HCT116 (cell line): ENCODE measurements at regions not wholly inside any gene's neighbourhood (a gene's known extent, or its start where the extent isn't known, plus 50 kb on each side); places are given as distances from the start of the nearest gene placed in this dataset.

ENCODE experiments used
- CBX3 ChIP-seq: IDR thresholded peaks from 2 replicates; pipeline ENCODE4 v1.6.1; 2012; ENCODE audit warnings: low read depth
- CEBPB ChIP-seq: IDR thresholded peaks from 2 replicates; pipeline ENCODE4 v1.6.1; 2012; ENCODE audit warnings: low read depth
- EGR1 ChIP-seq: IDR thresholded peaks from 2 replicates; pipeline ENCODE4 v1.6.1; 2012; ENCODE audit warnings: low read depth
- EZH2 ChIP-seq: fragments of 200-600 bp; sonication (generic); IDR thresholded peaks from 2 replicates; pipeline ENCODE4 v1.6.1; 2017; ENCODE audit warnings: antibody characterized with exemption, mixed run types
- EZH2phosphoT487 ChIP-seq: fragments of 200-600 bp; IDR thresholded peaks from 2 replicates; pipeline ENCODE4 v1.6.1; 2018; ENCODE audit warnings: antibody characterized with exemption, borderline replicate concordance
- POLR2A ChIP-seq: IDR thresholded peaks from 2 replicates; pipeline ENCODE4 v1.7.0; 2011; ENCODE audit warnings: borderline replicate concordance; ENCODE audit not compliant: insufficient read depth, insufficient read length; ENCODE audit errors: extremely low read depth
- POLR2AphosphoS5 ChIP-seq: IDR thresholded peaks from 2 replicates; pipeline ENCODE4 v1.6.1; 2011; ENCODE audit warnings: mild to moderate bottlenecking, low read depth, low read length, moderate library complexity
- RAD21 ChIP-seq: IDR thresholded peaks from 2 replicates; pipeline ENCODE4 v1.6.1; 2012; ENCODE audit warnings: low read depth, mild to moderate bottlenecking
- REST ChIP-seq: IDR thresholded peaks from 2 replicates; pipeline ENCODE4 v1.6.1; 2012; ENCODE audit warnings: low read depth
- TCF7L2 ChIP-seq: IDR thresholded peaks from 2 replicates; pipeline ENCODE4 v1.7.0; 2011; ENCODE audit warnings: borderline replicate concordance, inconsistent platforms; ENCODE audit not compliant: insufficient read depth, insufficient read length; ENCODE audit errors: extremely low read depth
- ZNF274 ChIP-seq: fragments of 200-500 bp; sonication (Bioruptor generic); IDR thresholded peaks from 2 replicates; pipeline ENCODE4 v1.6.1; 2014; ENCODE audit warnings: mild to moderate bottlenecking, low read depth, low read length, inconsistent platforms
- TF ChIP-seq, protein P1 (sequence below), 3 experiments: fragments of 200-600 bp in 1 of 3; sonication (generic) in 1 of 3; IDR thresholded peaks in 2 of 3; conservative IDR thresholded peaks in 1 of 3; 2 replicates each; pipeline ENCODE4 v1.5.1; 2012 to 2017; ENCODE audit warnings: low read depth in 2 of 3, low read length in 2 of 3, antibody characterized with exemption in 1 of 3, borderline replicate concordance in 1 of 3, control low read depth in 1 of 3, mild to moderate bottlenecking in 1 of 3, mixed read lengths in 1 of 3, mixed run types in 1 of 3, moderate library complexity in 1 of 3; ENCODE audit not compliant: insufficient read depth in 1 of 3
- TF ChIP-seq, protein P2 (sequence below): IDR thresholded peaks from 2 replicates; pipeline ENCODE4 v1.6.1; 2012
- TF ChIP-seq, protein P3 (sequence below): IDR thresholded peaks from 2 replicates; pipeline ENCODE4 v1.6.1; 2011; ENCODE audit warnings: mild to moderate bottlenecking, low read length, moderate library complexity; ENCODE audit not compliant: insufficient replicate concordance; ENCODE audit errors: extremely low read depth

GRCh38 chr5:89866410-89866809, 543.1 kb downstream of the CETN3 start:
- TF ChIP-seq EZH2 (no peak), EZH2phosphoT487 (no peak), TCF7L2 (no peak), POLR2A (no peak), CBX3 (no peak), POLR2AphosphoS5 (no peak), ZNF274 (no peak), CEBPB (no peak), RAD21 (no peak), REST (no peak), EGR1 (no peak)
- TF ChIP-seq, protein P1, sequence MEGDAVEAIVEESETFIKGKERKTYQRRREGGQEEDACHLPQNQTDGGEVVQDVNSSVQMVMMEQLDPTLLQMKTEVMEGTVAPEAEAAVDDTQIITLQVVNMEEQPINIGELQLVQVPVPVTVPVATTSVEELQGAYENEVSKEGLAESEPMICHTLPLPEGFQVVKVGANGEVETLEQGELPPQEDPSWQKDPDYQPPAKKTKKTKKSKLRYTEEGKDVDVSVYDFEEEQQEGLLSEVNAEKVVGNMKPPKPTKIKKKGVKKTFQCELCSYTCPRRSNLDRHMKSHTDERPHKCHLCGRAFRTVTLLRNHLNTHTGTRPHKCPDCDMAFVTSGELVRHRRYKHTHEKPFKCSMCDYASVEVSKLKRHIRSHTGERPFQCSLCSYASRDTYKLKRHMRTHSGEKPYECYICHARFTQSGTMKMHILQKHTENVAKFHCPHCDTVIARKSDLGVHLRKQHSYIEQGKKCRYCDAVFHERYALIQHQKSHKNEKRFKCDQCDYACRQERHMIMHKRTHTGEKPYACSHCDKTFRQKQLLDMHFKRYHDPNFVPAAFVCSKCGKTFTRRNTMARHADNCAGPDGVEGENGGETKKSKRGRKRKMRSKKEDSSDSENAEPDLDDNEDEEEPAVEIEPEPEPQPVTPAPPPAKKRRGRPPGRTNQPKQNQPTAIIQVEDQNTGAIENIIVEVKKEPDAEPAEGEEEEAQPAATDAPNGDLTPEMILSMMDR (IDR thresholded peaks at IDR 0.05 in 2 of 3, conservative IDR thresholded peaks at IDR 0.05 in 1 of 3; ENCODE audit: borderline replicate concordance in 1 of 3, insufficient read depth in 1 of 3, low read depth in 2 of 3, low read length in 2 of 3) = no peak
- TF ChIP-seq, protein P2, sequence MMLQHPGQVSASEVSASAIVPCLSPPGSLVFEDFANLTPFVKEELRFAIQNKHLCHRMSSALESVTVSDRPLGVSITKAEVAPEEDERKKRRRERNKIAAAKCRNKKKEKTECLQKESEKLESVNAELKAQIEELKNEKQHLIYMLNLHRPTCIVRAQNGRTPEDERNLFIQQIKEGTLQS = no peak
- TF ChIP-seq, protein P3, sequence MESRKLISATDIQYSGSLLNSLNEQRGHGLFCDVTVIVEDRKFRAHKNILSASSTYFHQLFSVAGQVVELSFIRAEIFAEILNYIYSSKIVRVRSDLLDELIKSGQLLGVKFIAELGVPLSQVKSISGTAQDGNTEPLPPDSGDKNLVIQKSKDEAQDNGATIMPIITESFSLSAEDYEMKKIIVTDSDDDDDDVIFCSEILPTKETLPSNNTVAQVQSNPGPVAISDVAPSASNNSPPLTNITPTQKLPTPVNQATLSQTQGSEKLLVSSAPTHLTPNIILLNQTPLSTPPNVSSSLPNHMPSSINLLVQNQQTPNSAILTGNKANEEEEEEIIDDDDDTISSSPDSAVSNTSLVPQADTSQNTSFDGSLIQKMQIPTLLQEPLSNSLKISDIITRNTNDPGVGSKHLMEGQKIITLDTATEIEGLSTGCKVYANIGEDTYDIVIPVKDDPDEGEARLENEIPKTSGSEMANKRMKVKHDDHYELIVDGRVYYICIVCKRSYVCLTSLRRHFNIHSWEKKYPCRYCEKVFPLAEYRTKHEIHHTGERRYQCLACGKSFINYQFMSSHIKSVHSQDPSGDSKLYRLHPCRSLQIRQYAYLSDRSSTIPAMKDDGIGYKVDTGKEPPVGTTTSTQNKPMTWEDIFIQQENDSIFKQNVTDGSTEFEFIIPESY = no peak
